GM19025 (cell line): ENCODE measurements at regions not wholly inside any gene's neighbourhood (a gene's known extent, or its start where the extent isn't known, plus 50 kb on each side); places are given as distances from the start of the nearest gene placed in this dataset.
A peak's percentile ranks its signal among the peaks of the same experiment; 100 is the strongest.

Experiments used
- ATAC-seq: cut with Tn5 transposase; IDR thresholded peaks from one replicate; pipeline ENCODE4 v1.9.1; 2021; ENCODE audit warnings: mild to moderate bottlenecking, low read depth, moderate library complexity; ENCODE audit not compliant: unreplicated experiment

- no peak for ATAC-seq
Observed at GRCh38 chr11:8818421-8818820, 92.6 kb upstream of the AKIP1 start.

- no peak for ATAC-seq
Observed at GRCh38 chr11:8820401-8820800, 90.6 kb upstream of the AKIP1 start.

GRCh38 chr11:8822469-8822868, 88.5 kb upstream of the AKIP1 start:
- ATAC-seq: no peak

GRCh38 chr11:8823174-8823742, 87.7 kb upstream of the AKIP1 start:
- ATAC-seq: no peak

GRCh38 chr11:8826139-8826786, 84.7 kb upstream of the AKIP1 start:
- no peak for ATAC-seq

GRCh38 chr11:8826901-8827560, 84.0 kb upstream of the AKIP1 start:
- ATAC-seq: no peak

GRCh38 chr11:8828046-8828445, 82.9 kb upstream of the AKIP1 start:
- no peak for ATAC-seq

GRCh38 chr11:8828580-8829361, 82.2 kb upstream of the AKIP1 start:
- no peak for ATAC-seq

GRCh38 chr11:8829556-8829955, 81.4 kb upstream of the AKIP1 start:
- no peak for ATAC-seq

GRCh38 chr11:8830641-8831040, 80.3 kb upstream of the AKIP1 start:
- ATAC-seq: no peak

GRCh38 chr11:8831861-8832260, 79.1 kb upstream of the AKIP1 start:
- no peak for ATAC-seq

GRCh38 chr11:8832571-8833260, 78.3 kb upstream of the AKIP1 start:
- peak; percentile 79 for ATAC-seq

- ATAC-seq: no peak
Observed at GRCh38 chr11:8833568-8834315, 77.2 kb upstream of the AKIP1 start.

- ATAC-seq: no peak
Observed at GRCh38 chr11:8834379-8834778, 76.6 kb upstream of the AKIP1 start.

GRCh38 chr11:8838248-8838647, 72.7 kb upstream of the AKIP1 start:
- no peak for ATAC-seq

- ATAC-seq: no peak
Observed at GRCh38 chr11:8839306-8839956, 71.6 kb upstream of the AKIP1 start.

- no peak for ATAC-seq
Observed at GRCh38 chr11:8839957-8840945, 70.7 kb upstream of the AKIP1 start.

- no peak for ATAC-seq
Observed at GRCh38 chr11:8841899-8842298, 69.1 kb upstream of the AKIP1 start.
